Hepatocyte (in vitro differentiated cells): ENCODE measurements at regions not wholly inside any gene's neighbourhood (a gene's known extent, or its start where the extent isn't known, plus 50 kb on each side); places are given as distances from the start of the nearest gene placed in this dataset.
"Not testable (repeated sequence)": the region's sequence is repeated elsewhere in the genome, so short reads cannot be mapped to it uniquely, and the experiment has no call there.

Experiments used
- CTCF ChIP-seq: fragments of 200-600 bp; sonication (generic); IDR thresholded peaks from 2 replicates; pipeline ENCODE4 v1.5.1; 2016; ENCODE audit warnings: antibody characterized with exemption, mild to moderate bottlenecking; ENCODE audit not compliant: poor library complexity
- EZH2 ChIP-seq: fragments of 200-600 bp; sonication (generic); IDR thresholded peaks from 2 replicates; pipeline ENCODE4 v1.6.1; 2016; ENCODE audit warnings: antibody characterized with exemption, mild to moderate bottlenecking, borderline replicate concordance
- EZH2phosphoT487 ChIP-seq: fragments of 200-600 bp; sonication (generic); IDR thresholded peaks from one replicate; pipeline ENCODE4 v1.6.1; 2018; ENCODE audit warnings: antibody characterized with exemption, mild to moderate bottlenecking, low read depth, moderate library complexity; ENCODE audit not compliant: unreplicated experiment, severe bottlenecking

DNA sequence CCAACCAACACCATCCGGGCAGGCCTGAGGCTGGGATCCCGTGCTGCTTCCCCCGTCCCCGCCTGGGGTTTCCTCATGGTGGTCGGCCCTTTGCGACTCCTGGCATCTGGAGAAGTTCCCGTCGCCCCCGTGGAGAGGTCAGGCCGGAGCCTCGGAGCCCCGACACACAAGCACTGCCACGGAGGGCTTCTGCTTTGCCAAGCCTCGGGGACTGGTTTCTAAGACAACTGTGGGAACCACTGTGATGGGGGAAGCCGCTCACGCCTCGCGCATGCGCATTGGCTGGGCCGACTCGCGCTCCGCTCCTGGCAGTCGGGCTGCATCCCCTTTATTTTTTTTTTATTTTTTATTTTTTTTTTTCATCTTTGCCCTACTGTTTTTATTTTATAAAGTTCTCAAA is 928.8 kb upstream of the TPTE start:
- not testable (repeated sequence) for TF ChIP-seq CTCF, EZH2, EZH2phosphoT487
